HG03135 (cell line): ENCODE measurements at regions not wholly inside any gene's neighbourhood (a gene's known extent, or its start where the extent isn't known, plus 50 kb on each side); places are given as distances from the start of the nearest gene placed in this dataset.

Experiments used
- ATAC-seq: cut with Tn5 transposase; IDR thresholded peaks from one replicate; pipeline ENCODE4 v1.9.1; 2021; ENCODE audit warnings: mild to moderate bottlenecking, moderate library complexity; ENCODE audit not compliant: unreplicated experiment

DNA sequence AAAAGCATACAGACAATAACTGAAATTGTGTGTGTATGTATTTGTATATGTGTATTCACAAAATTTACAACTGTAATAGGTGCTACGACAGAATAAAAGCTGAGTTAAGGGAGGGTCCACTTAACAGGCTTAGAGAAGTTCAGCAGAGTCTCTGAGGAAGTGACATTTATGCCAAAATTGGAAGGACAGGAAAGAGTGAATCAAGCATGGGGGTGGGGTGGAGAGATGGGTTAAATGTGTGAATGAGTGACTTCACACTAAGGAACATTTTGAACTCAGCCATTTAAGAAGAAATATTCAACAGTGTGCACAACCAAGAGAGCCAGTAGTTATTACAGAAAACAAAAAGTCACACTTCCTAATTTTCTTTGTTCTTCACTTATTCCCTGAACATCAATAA, 53.8 kb upstream of the RGS1 start:
- ATAC-seq, result no peak

DNA sequence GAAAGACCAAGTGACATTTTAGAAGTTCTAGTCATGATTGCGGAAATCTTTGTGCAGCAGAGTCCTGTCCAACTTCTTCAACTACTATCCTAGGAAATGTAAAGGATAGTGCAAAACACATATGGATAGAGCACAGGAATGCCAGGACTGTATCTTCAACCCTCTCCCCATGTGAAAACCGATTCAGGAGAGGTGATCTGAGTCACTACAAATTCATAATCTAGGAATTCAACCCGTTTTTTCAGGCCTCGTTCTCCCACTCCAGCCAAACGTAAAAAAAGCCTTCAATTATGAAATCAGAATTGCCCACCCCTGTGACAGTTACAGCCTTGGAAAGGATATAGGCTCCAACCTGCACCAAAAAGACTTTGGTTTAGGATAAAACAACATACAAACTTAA, 52.9 kb upstream of the RGS1 start:
- no peak for ATAC-seq

DNA sequence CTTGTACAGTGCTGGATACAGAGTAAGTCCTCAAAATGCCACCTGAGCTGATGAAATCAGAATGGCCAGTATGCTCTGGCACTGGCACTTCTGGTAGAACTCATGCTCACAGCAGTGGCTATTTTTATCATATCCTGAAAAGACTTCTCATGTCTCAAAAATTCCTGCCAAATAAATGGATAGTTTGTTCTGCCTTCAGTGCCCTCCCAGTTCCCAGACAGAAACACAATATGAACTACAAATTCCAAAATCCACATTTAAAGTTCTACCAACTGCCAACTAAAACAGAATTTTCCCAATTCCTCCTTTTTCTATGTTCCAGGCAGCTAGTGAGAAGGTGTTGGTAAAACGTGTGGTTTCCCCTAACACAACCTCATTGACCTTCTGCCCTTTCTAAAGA, 51.4 kb upstream of the RGS1 start:
- ATAC-seq, result no peak
